DOHH2 (cell line): ENCODE measurements at regions not wholly inside any gene's neighbourhood (a gene's known extent, or its start where the extent isn't known, plus 50 kb on each side); places are given as distances from the start of the nearest gene placed in this dataset.

ENCODE experiments used
- H3F3A ChIP-seq: fragments of 200-600 bp; sonication (generic), shearing (Covaris generic); 2 replicates; pipeline ENCODE4 v1.6.0; 2016; ENCODE audit warnings: antibody characterized with exemption, mild to moderate bottlenecking; ENCODE audit not compliant: control insufficient read depth, insufficient read depth
- H3K27ac ChIP-seq: fragments of 200-600 bp; sonication (generic); 2 replicates; pipeline ENCODE4 v1.5.1; 2014; ENCODE audit warnings: low read depth, mild to moderate bottlenecking, low read length, moderate library complexity
- H3K27me3 ChIP-seq: fragments of 200-600 bp; sonication (generic); 2 replicates; pipeline ENCODE4 v1.6.1; 2014; ENCODE audit warnings: mild to moderate bottlenecking, low read length, mixed read lengths; ENCODE audit not compliant: control insufficient read depth
- H3K36me3 ChIP-seq: fragments of 200-600 bp; sonication (generic); 2 replicates; pipeline ENCODE4 v1.6.1; 2014; ENCODE audit warnings: mild to moderate bottlenecking, low read length, moderate library complexity, mixed read lengths; ENCODE audit not compliant: control insufficient read depth
- H3K4me1 ChIP-seq: fragments of 200-600 bp; sonication (generic); 2 replicates; pipeline ENCODE4 v1.6.1; 2014; ENCODE audit warnings: mild to moderate bottlenecking, low read length, mixed read lengths; ENCODE audit not compliant: control insufficient read depth
- H3K4me2 ChIP-seq: fragments of 200-600 bp; sonication (generic); 2 replicates; pipeline ENCODE4 v1.6.0; 2014; ENCODE audit warnings: mild to moderate bottlenecking, low read length, moderate library complexity
- H3K4me3 ChIP-seq: fragments of 200-600 bp; sonication (generic); 2 replicates; pipeline ENCODE4 v1.5.1; 2014; ENCODE audit warnings: mild to moderate bottlenecking, low read length, mixed read lengths
- H3K79me2 ChIP-seq: fragments of 200-600 bp; sonication (generic); 2 replicates; pipeline ENCODE4 v1.6.1; 2014; ENCODE audit warnings: mild to moderate bottlenecking, low read length, mixed read lengths; ENCODE audit not compliant: control insufficient read depth
- H3K9me2 ChIP-seq: fragments of 200-600 bp; sonication (generic); replicated peaks from 2 replicates; pipeline ENCODE4 v1.6.1; 2014; ENCODE audit warnings: mild to moderate bottlenecking, low read length, mixed read lengths; ENCODE audit not compliant: control insufficient read depth
- H3K9me3 ChIP-seq: fragments of 200-600 bp; sonication (generic); 2 replicates; pipeline ENCODE4 v1.6.1; 2014; ENCODE audit warnings: antibody characterized with exemption, low read length, mixed read lengths; ENCODE audit not compliant: control insufficient read depth, insufficient read depth
- H4K20me1 ChIP-seq: fragments of 200-600 bp; sonication (generic); 2 replicates; pipeline ENCODE4 v1.6.0; 2014; ENCODE audit warnings: low read depth, mild to moderate bottlenecking, antibody characterized with exemption, low read length, moderate library complexity; ENCODE audit not compliant: control insufficient read depth, insufficient read depth
- CTCF ChIP-seq: fragments of 200-600 bp; sonication (generic); IDR thresholded peaks from one replicate; pipeline ENCODE4 v1.5.1; 2014; ENCODE audit warnings: antibody characterized with exemption, mild to moderate bottlenecking, low read depth, low read length; ENCODE audit not compliant: poor library complexity, severe bottlenecking
- EZH2phosphoT487 ChIP-seq: fragments of 200-600 bp; sonication (generic); IDR thresholded peaks from 2 replicates; pipeline ENCODE4 v1.6.1; 2017; ENCODE audit warnings: borderline replicate concordance, mild to moderate bottlenecking, antibody characterized with exemption, low read length, moderate library complexity, mixed read lengths

- TF ChIP-seq CTCF (no peak), EZH2phosphoT487 (no peak)
- no peak overlapping the region for H3K4me3 ChIP-seq
Measured at GRCh38 chr12:126811391-126811790, 1455.6 kb upstream of the TMEM132C start.

DNA sequence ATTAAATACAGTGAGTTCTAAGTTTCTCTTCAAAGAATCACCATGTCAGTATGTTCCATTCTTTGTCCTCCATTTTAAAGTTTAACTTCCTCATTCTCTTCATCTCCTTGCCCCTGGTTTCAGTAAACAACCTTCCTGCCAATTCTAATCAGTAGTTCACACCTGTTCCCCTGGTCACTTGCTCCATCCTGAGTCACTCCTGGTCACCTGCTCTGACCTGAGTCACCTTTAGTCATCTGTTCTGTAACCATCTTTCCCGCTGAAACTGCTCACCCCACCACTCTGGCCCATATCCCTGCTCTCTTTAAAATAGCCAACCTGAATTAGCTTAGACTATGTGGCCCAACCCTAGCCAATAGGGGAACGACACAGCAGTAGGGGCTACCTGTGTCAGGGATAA, 1447.4 kb upstream of the TMEM132C start:
- Histone ChIP-seq H4K20me1 (no peaks in the 10 kb centered on the region), H3F3A (no peaks in the 10 kb centered on the region), H3K9me3 (peaks cover 3% of the 10 kb centered on the region), H3K27me3 (no peaks in the 10 kb centered on the region), H3K36me3 (no peaks in the 10 kb centered on the region), H3K4me2 (no peak overlapping the region), H3K27ac (no peak overlapping the region), H3K79me2 (no peaks in the 10 kb centered on the region), H3K4me1 (no peaks in the 10 kb centered on the region), H3K4me3 (no peak overlapping the region), H3K9me2 (no peaks in the 10 kb centered on the region)
- TF ChIP-seq EZH2phosphoT487 (no peak), CTCF (no peak)

More at GRCh38 chr12:126811391-126811790, 1455.6 kb upstream of the TMEM132C start:
- H3K9me2 ChIP-seq, result no peaks in the 10 kb centered on the region
- no peaks in the 10 kb centered on the region for H3K36me3 ChIP-seq
- no peak overlapping the region for H3K4me2 ChIP-seq
- H3K27ac ChIP-seq, result no peak overlapping the region
- H4K20me1 ChIP-seq, result no peaks in the 10 kb centered on the region
- no peaks in the 10 kb centered on the region for H3K79me2 ChIP-seq
- H3K4me1 ChIP-seq, result no peaks in the 10 kb centered on the region
- no peaks in the 10 kb centered on the region for H3K27me3 ChIP-seq
- H3F3A ChIP-seq, result no peaks in the 10 kb centered on the region
- no peaks in the 10 kb centered on the region for H3K9me3 ChIP-seq

DNA sequence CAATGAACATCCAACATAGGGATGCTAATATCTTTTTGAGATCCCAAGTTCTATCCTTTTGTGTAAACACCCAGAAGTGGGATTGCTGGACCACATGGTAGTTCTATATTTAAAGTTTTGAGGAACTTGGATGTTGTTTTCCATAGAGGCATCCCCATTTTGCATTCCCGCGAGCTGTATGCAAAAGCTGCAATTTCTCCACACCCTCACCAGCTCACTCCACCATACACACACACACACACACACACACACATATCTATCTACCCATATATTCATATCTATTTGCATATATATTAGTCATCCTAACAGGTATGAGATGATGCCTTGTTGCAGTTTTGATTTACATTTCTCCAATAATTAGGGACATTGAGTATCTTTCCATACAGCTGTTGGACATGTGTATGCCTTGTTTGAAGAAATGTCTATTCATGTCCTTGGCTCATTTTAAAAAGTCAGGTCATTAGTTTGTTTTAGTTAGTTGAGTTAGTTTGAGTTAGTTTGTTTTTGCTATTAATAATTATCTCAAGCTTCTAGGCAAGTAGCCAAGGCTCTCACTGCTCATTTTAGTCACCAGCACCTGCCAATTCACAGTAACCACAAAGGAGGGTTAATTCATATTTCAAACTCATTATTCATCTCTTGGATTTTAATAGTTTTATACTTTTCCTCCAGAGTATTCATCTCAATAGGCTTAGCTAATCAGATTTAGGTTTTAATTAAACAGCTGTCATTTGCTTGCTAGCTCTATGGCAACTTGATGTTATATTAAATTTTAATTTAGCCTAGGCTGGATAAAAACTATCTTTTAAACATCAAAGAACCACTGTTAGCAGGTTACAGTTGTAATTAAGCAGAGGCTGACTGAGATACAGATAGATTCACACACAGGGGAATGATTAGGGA, 1435.9 kb upstream of the TMEM132C start:
- H3K36me3 ChIP-seq, result no peaks in the 10 kb centered on the region
- H3K27ac ChIP-seq, result no peak overlapping the region
- no peak overlapping the region for H3K4me3 ChIP-seq
- H4K20me1 ChIP-seq, result no peaks in the 10 kb centered on the region
- H3F3A ChIP-seq, result no peaks in the 10 kb centered on the region
- TF ChIP-seq CTCF (no peak), EZH2phosphoT487 (no peak)
- H3K4me2 ChIP-seq, result no peak overlapping the region
- no peaks in the 10 kb centered on the region for H3K9me3 ChIP-seq
- no peaks in the 10 kb centered on the region for H3K4me1 ChIP-seq
- H3K79me2 ChIP-seq, result no peaks in the 10 kb centered on the region
- no peaks in the 10 kb centered on the region for H3K9me2 ChIP-seq
- H3K27me3 ChIP-seq, result no peaks in the 10 kb centered on the region
